ENCODE measurements at regions not wholly inside any gene's neighbourhood (a gene's known extent, or its start where the extent isn't known, plus 50 kb on each side); places are given as distances from the start of the nearest gene placed in this dataset.

GRCh38 chr3:189555558-189555881 is 75.7 kb upstream of the TP63 start:
- TF ChIP-seq Cebpa-rat (IDR thresholded peaks at IDR 0.05) = no peak
- H3K4me2 ChIP-seq = no peak overlapping the region
- peaks cover 2 to 20% (median 12%) of the 10 kb centered on the region in 11 experiments; a peak in 21 of 22 replicates for H3K9me3 ChIP-seq (replicated peaks in 1 of 11)
- H3K9ac ChIP-seq = no peak overlapping the region
- no peaks in the 10 kb centered on the region for H3K27me3 ChIP-seq
- H3K4me1 ChIP-seq = 0 out of 20 replicates have a peak, but pooled peaks cover 0 to 7% (median 0%) of the 10 kb centered on the region in 10 experiments
- H3K4me3 ChIP-seq = no peak overlapping the region
- no peaks in the 10 kb centered on the region for H4K20me1 ChIP-seq
- no peak overlapping the region for H3K27ac ChIP-seq
- H3K36me3 ChIP-seq = no peaks in the 10 kb centered on the region

- Histone ChIP-seq H3K9me3 (replicated peaks in 1 of 11) (peaks cover 0 to 15% (median 4%) of the 10 kb centered on the region in 11 experiments; a peak in 7 of 22 replicates), H3K9ac (no peak overlapping the region), H3K36me3 (no peaks in the 10 kb centered on the region), H3K4me1 (peaks cover 0 to 17% (median 4%) of the 10 kb centered on the region in 10 experiments; a peak in 8 of 20 replicates), H3K4me2 (no peak overlapping the region), H3K4me3 (no peak overlapping the region), H3K27ac (no peak overlapping the region), H4K20me1 (no peaks in the 10 kb centered on the region), H3K27me3 (no peaks in the 10 kb centered on the region)
- no peak for TF ChIP-seq Cebpa-rat (IDR thresholded peaks at IDR 0.05)
Observed at GRCh38 chr3:189557824-189558223, 73.4 kb upstream of the TP63 start.

- Histone ChIP-seq H3K27me3 (no peaks in the 10 kb centered on the region), H3K9me3 (replicated peaks in 1 of 11) (peaks cover 0 to 4% (median 0%) of the 10 kb centered on the region in 11 experiments; a peak in 1 of 22 replicates), H3K4me2 (peak overlapping the region in 3 of 11 experiments; percentile 12 to 34 (median 25); a peak in 1 of 22 replicates), H3K4me1 (peaks cover 0 to 26% (median 9%) of the 10 kb centered on the region in 10 experiments; a peak in 12 of 20 replicates), H3K4me3 (no peak overlapping the region), H4K20me1 (no peaks in the 10 kb centered on the region), H3K9ac (no peak overlapping the region), H3K27ac (no peak overlapping the region), H3K36me3 (no peaks in the 10 kb centered on the region)
- peak in 4 of 11 experiments; percentile 16 to 48 (median 18); a peak in 3 of 22 replicates for TF ChIP-seq Cebpa-rat (IDR thresholded peaks at IDR 0.05)
Observed at GRCh38 chr3:189561256-189561655, 69.9 kb upstream of the TP63 start.

DNA sequence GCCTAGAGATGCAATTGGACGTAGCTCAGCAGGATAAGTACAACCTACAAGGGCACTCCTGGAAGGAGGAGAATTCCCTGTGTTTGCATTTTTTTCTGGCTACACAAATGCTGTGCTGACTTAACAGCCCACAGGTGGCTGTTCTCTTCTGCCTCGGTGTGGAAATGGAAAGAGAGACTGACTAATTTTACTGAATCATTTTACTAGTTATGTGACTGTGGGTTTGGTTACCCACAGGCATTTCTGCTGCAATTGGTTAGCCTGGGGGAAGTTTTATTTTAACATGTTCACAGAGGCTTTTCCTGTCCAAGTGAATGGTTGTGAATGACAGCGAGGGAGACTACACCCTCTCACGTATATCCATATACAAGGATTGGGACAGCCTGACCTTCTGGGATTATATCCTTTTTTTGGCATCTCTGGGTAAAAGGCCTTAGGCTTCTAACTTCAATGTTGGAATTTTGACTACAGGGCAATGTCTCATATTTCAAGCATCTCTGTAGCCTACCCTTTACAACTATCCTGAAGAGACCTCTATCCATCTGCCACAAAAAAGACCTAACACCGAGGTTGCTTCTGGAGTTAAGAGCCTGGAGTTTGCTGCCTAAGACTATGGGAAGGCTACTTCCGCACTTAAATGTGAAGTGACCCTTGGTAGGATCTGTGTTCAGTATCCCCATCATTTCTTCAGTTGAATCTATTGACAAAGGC is 67.2 kb upstream of the TP63 start:
- Histone ChIP-seq H3K4me2 (peak overlapping the region in 5 of 11 experiments; percentile 4 to 30 (median 21); a peak in 4 of 22 replicates), H3K36me3 (no peaks in the 10 kb centered on the region), H3K9ac (no peak overlapping the region), H3K9me3 (replicated peaks in 1 of 11) (no peaks in the 10 kb centered on the region), H3K4me3 (no peak overlapping the region), H3K27ac (no peak overlapping the region), H3K4me1 (peaks cover 8 to 42% (median 27%) of the 10 kb centered on the region in 10 experiments; a peak in 19 of 20 replicates), H3K27me3 (no peaks in the 10 kb centered on the region), H4K20me1 (no peaks in the 10 kb centered on the region)
- no peak for TF ChIP-seq Cebpa-rat (IDR thresholded peaks at IDR 0.05)

- Histone ChIP-seq H3K36me3 (no peaks in the 10 kb centered on the region), H3K4me1 (peaks cover 8 to 38% (median 27%) of the 10 kb centered on the region in 10 experiments; a peak in 17 of 20 replicates), H3K4me2 (0 out of 22 replicates have a peak overlapping the region, but pooled peaks of 1 of the 11 experiments have one; percentile 43), H3K9me3 (replicated peaks in 1 of 11) (no peaks in the 10 kb centered on the region), H3K9ac (no peak overlapping the region), H3K27ac (no peak overlapping the region), H3K4me3 (no peak overlapping the region), H3K27me3 (no peaks in the 10 kb centered on the region), H4K20me1 (no peaks in the 10 kb centered on the region)
- no peak for TF ChIP-seq Cebpa-rat (IDR thresholded peaks at IDR 0.05)
Observed at GRCh38 chr3:189566550-189567130, 64.5 kb upstream of the TP63 start.

GRCh38 chr3:189567322-189567721 is 63.9 kb upstream of the TP63 start:
- Histone ChIP-seq H3K4me2 (peak overlapping the region; percentile 19 to 75 (median 48); a peak in 20 of 22 replicates), H3K36me3 (no peaks in the 10 kb centered on the region), H3K4me3 (no peak overlapping the region), H3K27ac (no peak overlapping the region), H3K27me3 (no peaks in the 10 kb centered on the region), H3K4me1 (peaks cover 8 to 38% (median 27%) of the 10 kb centered on the region in 10 experiments; a peak in 17 of 20 replicates), H4K20me1 (no peaks in the 10 kb centered on the region), H3K9me3 (replicated peaks in 1 of 11) (no peaks in the 10 kb centered on the region), H3K9ac (no peak overlapping the region)
- no peak for TF ChIP-seq Cebpa-rat (IDR thresholded peaks at IDR 0.05)

- H3K4me1 ChIP-seq = peaks cover 8 to 33% (median 26%) of the 10 kb centered on the region in 10 experiments; a peak in 16 of 20 replicates
- H3K9me3 ChIP-seq (replicated peaks in 1 of 11) = no peaks in the 10 kb centered on the region
- H4K20me1 ChIP-seq = no peaks in the 10 kb centered on the region
- no peaks in the 10 kb centered on the region for H3K27me3 ChIP-seq
- peak overlapping the region; percentile 19 to 75 (median 48); a peak in 21 of 22 replicates for H3K4me2 ChIP-seq
- H3K9ac ChIP-seq = no peak overlapping the region
- H3K4me3 ChIP-seq = no peak overlapping the region
- no peaks in the 10 kb centered on the region for H3K36me3 ChIP-seq
- no peak overlapping the region for H3K27ac ChIP-seq
- TF ChIP-seq Cebpa-rat (IDR thresholded peaks at IDR 0.05) = no peak
Observed at GRCh38 chr3:189567766-189568420, 63.3 kb upstream of the TP63 start.

DNA sequence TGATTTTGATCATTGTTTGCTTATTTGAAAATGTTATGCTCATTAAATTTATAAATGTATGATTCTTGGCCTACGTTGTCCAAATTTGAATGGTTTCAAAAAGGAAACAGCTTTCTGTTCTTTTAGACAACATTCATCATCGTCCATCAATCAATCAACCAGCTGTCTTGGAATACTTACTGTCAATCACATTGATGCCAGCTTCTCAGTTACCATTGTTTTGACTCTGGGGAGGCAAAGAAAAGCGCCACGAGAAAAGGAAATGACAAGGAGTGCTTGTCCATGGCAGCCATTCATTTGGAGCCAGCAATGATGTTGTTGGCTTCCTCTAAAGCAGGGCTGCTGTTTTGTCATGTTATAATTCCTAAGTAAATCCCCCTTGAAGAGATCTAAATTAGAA is 62.2 kb upstream of the TP63 start:
- Histone ChIP-seq H3K36me3 (no peaks in the 10 kb centered on the region), H4K20me1 (no peaks in the 10 kb centered on the region), H3K9ac (no peak overlapping the region), H3K4me1 (peaks cover 8 to 30% (median 23%) of the 10 kb centered on the region in 10 experiments; a peak in 16 of 20 replicates), H3K4me3 (no peak overlapping the region), H3K27me3 (no peaks in the 10 kb centered on the region), H3K27ac (no peak overlapping the region), H3K4me2 (peak overlapping the region in 7 of 11 experiments; percentile 7 to 75 (median 54); a peak in 10 of 22 replicates), H3K9me3 (replicated peaks in 1 of 11) (no peaks in the 10 kb centered on the region)
- no peak for TF ChIP-seq Cebpa-rat (IDR thresholded peaks at IDR 0.05)

- Histone ChIP-seq H3K9ac (no peak overlapping the region), H3K4me1 (peaks cover 8 to 30% (median 22%) of the 10 kb centered on the region in 10 experiments; a peak in 15 of 20 replicates), H3K4me2 (peak overlapping the region in 5 of 11 experiments; percentile 43 to 75 (median 56); a peak in 4 of 22 replicates), H3K36me3 (no peaks in the 10 kb centered on the region), H3K27me3 (no peaks in the 10 kb centered on the region), H3K4me3 (no peak overlapping the region), H3K27ac (no peak overlapping the region), H3K9me3 (replicated peaks in 1 of 11) (no peaks in the 10 kb centered on the region), H4K20me1 (no peaks in the 10 kb centered on the region)
- TF ChIP-seq Cebpa-rat (IDR thresholded peaks at IDR 0.05) = no peak
Observed at GRCh38 chr3:189569473-189569872, 61.7 kb upstream of the TP63 start.
